HG03354 (cell line): ENCODE measurements at regions not wholly inside any gene's neighbourhood (a gene's known extent, or its start where the extent isn't known, plus 50 kb on each side); places are given as distances from the start of the nearest gene placed in this dataset.
"Not testable (repeated sequence)": the region's sequence is repeated elsewhere in the genome, so short reads cannot be mapped to it uniquely, and the experiment has no call there.

Source experiments
- ATAC-seq: cut with Tn5 transposase; IDR thresholded peaks from one replicate; pipeline ENCODE4 v1.9.1; 2021; ENCODE audit warnings: mild to moderate bottlenecking; ENCODE audit not compliant: unreplicated experiment, poor library complexity, severe bottlenecking

GRCh38 chr20:53804920-53805894 lies 211.6 kb upstream of the ZNF217 start:
- no peak for ATAC-seq

- not testable (repeated sequence) for ATAC-seq
These were observed 210.7 kb upstream of the ZNF217 start for GRCh38 chr20:53804308-53804707.

- ATAC-seq, result no peak
These were observed 210.0 kb upstream of the ZNF217 start for GRCh38 chr20:53803492-53804155.

- no peak for ATAC-seq
These were observed 208.2 kb upstream of the ZNF217 start for GRCh38 chr20:53801609-53802370.

- no peak for ATAC-seq
These were observed 207.4 kb upstream of the ZNF217 start for GRCh38 chr20:53800883-53801604.

GRCh38 chr20:53800418-53800817 lies 206.8 kb upstream of the ZNF217 start:
- ATAC-seq, result no peak

- ATAC-seq, result no peak
These were observed 203.4 kb upstream of the ZNF217 start for GRCh38 chr20:53797085-53797484.

GRCh38 chr20:53795170-53795569 lies 201.5 kb upstream of the ZNF217 start:
- ATAC-seq, result no peak

- no peak for ATAC-seq
These were observed 201.0 kb upstream of the ZNF217 start for GRCh38 chr20:53794529-53795115.

- ATAC-seq, result no peak
These were observed 200.2 kb upstream of the ZNF217 start for GRCh38 chr20:53793783-53794383.

GRCh38 chr20:53792946-53793536 lies 199.4 kb upstream of the ZNF217 start:
- no peak for ATAC-seq

- ATAC-seq, result no peak
These were observed 196.5 kb upstream of the ZNF217 start for GRCh38 chr20:53789989-53790675.

GRCh38 chr20:53788253-53789022 lies 194.8 kb upstream of the ZNF217 start:
- no peak for ATAC-seq

GRCh38 chr20:53787491-53787931 lies 193.9 kb upstream of the ZNF217 start:
- not testable (repeated sequence) for ATAC-seq

GRCh38 chr20:53786445-53787267 lies 193.0 kb upstream of the ZNF217 start:
- ATAC-seq, result no peak

- ATAC-seq, result no peak
These were observed 192.4 kb upstream of the ZNF217 start for GRCh38 chr20:53786071-53786444.
